OCI-LY1 (cell line): ENCODE measurements at regions not wholly inside any gene's neighbourhood (a gene's known extent, or its start where the extent isn't known, plus 50 kb on each side); places are given as distances from the start of the nearest gene placed in this dataset.

Experiments used
- H2AFZ ChIP-seq: fragments of 200-600 bp; sonication (generic), shearing (Covaris generic); 2 replicates; pipeline ENCODE4 v1.6.0; 2014; ENCODE audit warnings: antibody characterized with exemption, mild to moderate bottlenecking, low read length
- H3F3A ChIP-seq: fragments of 200-600 bp; sonication (generic), shearing (Covaris generic); 2 replicates; pipeline ENCODE4 v1.6.0; 2014; ENCODE audit warnings: mild to moderate bottlenecking, antibody characterized with exemption, low read length, moderate library complexity; ENCODE audit not compliant: insufficient read depth
- H3K27ac ChIP-seq: fragments of 200-600 bp; sonication (generic); 2 replicates; pipeline ENCODE4 v1.5.1; 2014; ENCODE audit warnings: low read length, mixed run types, mild to moderate bottlenecking, low read depth; ENCODE audit not compliant: poor library complexity, severe bottlenecking
- H3K27me3 ChIP-seq: fragments of 200-600 bp; sonication (generic); 2 replicates; pipeline ENCODE4 v1.6.0; 2014; ENCODE audit warnings: antibody characterized with exemption, mild to moderate bottlenecking, low read length, moderate library complexity; ENCODE audit not compliant: insufficient read depth
- H3K36me3 ChIP-seq: fragments of 200-600 bp; sonication (generic); 2 replicates; pipeline ENCODE4 v1.6.1; 2014; ENCODE audit warnings: mild to moderate bottlenecking, antibody characterized with exemption, low read length, moderate library complexity, mixed read lengths; ENCODE audit not compliant: insufficient read depth
- H3K4me1 ChIP-seq: fragments of 200-600 bp; sonication (generic); 2 replicates; pipeline ENCODE4 v1.5.1; 2014; ENCODE audit warnings: mild to moderate bottlenecking, low read length, moderate library complexity; ENCODE audit not compliant: insufficient read depth, severe bottlenecking
- H3K4me2 ChIP-seq: fragments of 200-600 bp; sonication (generic), shearing (Covaris generic); 2 replicates; pipeline ENCODE4 v1.6.1; 2014; ENCODE audit warnings: low read length
- H3K4me3 ChIP-seq: fragments of 200-600 bp; sonication (generic); 2 replicates; pipeline ENCODE4 v1.5.1; 2014; ENCODE audit warnings: low read length, low read depth, mild to moderate bottlenecking, mixed read lengths; ENCODE audit not compliant: poor library complexity, severe bottlenecking
- H3K79me2 ChIP-seq: fragments of 200-600 bp; shearing (Covaris generic); 2 replicates; pipeline ENCODE4 v1.6.1; 2016; ENCODE audit warnings: mixed run types, low read length, mixed read lengths; ENCODE audit not compliant: insufficient read depth
- H3K9ac ChIP-seq: fragments of 200-600 bp; sonication (generic), shearing (Covaris generic); 2 replicates; pipeline ENCODE4 v1.6.1; 2014; ENCODE audit warnings: mild to moderate bottlenecking, low read length, mixed read lengths
- H3K9me2 ChIP-seq: fragments of 200-600 bp; sonication (generic), shearing (Covaris generic); 2 replicates; pipeline ENCODE4 v1.6.1; 2014; ENCODE audit warnings: low read depth, mild to moderate bottlenecking, low read length, mixed read lengths
- H3K9me3 ChIP-seq: fragments of 200-600 bp; shearing (Covaris generic); 2 replicates; pipeline ENCODE4 v1.6.1; 2014; ENCODE audit warnings: low read length, mixed read lengths
- H4K20me1 ChIP-seq: fragments of 200-600 bp; sonication (generic), shearing (Covaris generic); 2 replicates; pipeline ENCODE4 v1.6.0; 2016; ENCODE audit warnings: mild to moderate bottlenecking, low read length; ENCODE audit not compliant: insufficient read depth
- EZH2 ChIP-seq: fragments of 200-600 bp; sonication (generic), shearing (Covaris generic); IDR thresholded peaks from 2 replicates; pipeline ENCODE4 v1.8.0; 2017; ENCODE audit warnings: borderline replicate concordance, mixed run types, mild to moderate bottlenecking, antibody characterized with exemption, low read length, moderate library complexity, mixed read lengths
- TF ChIP-seq, protein P1 (sequence below): fragments of 200-600 bp; sonication (generic), shearing (Covaris generic); IDR thresholded peaks from 2 replicates; pipeline ENCODE4 v1.5.1; 2017; ENCODE audit warnings: mild to moderate bottlenecking, antibody characterized with exemption, low read length, moderate library complexity, mixed read lengths

DNA sequence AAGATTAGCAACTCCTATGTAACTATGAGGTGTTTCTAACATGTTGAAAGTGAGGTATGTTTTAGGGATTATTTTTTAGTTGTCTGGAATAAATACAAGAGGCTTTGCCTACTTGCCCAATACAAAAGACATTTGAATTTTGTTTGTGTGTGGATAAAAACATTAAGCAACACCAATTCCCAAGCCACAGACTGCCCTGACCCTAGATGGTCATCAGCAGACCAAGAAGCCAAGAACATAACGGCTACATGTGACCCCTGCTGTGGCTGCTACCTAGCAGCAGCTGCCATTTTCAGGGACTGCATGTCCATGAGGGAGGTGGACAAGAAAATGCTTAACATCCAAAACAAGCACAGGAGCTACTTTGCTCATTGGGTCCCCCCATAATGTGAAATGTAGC lies 70.5 kb upstream of the QRFPR start:
- H3K4me2 ChIP-seq: no peak overlapping the region
- H3K36me3 ChIP-seq: no peaks in the 10 kb centered on the region
- H3K4me1 ChIP-seq: no peaks in the 10 kb centered on the region
- H2AFZ ChIP-seq: no peak overlapping the region
- no peaks in the 10 kb centered on the region for H3K9me3 ChIP-seq
- no peak overlapping the region for H3K27ac ChIP-seq
- no peak overlapping the region for H3K9ac ChIP-seq
- H3K27me3 ChIP-seq: no peaks in the 10 kb centered on the region
- no peaks in the 10 kb centered on the region for H4K20me1 ChIP-seq
- no peaks in the 10 kb centered on the region for H3K79me2 ChIP-seq
- H3K4me3 ChIP-seq: no peak overlapping the region
- no peak for TF ChIP-seq EZH2
- TF ChIP-seq, protein P1, sequence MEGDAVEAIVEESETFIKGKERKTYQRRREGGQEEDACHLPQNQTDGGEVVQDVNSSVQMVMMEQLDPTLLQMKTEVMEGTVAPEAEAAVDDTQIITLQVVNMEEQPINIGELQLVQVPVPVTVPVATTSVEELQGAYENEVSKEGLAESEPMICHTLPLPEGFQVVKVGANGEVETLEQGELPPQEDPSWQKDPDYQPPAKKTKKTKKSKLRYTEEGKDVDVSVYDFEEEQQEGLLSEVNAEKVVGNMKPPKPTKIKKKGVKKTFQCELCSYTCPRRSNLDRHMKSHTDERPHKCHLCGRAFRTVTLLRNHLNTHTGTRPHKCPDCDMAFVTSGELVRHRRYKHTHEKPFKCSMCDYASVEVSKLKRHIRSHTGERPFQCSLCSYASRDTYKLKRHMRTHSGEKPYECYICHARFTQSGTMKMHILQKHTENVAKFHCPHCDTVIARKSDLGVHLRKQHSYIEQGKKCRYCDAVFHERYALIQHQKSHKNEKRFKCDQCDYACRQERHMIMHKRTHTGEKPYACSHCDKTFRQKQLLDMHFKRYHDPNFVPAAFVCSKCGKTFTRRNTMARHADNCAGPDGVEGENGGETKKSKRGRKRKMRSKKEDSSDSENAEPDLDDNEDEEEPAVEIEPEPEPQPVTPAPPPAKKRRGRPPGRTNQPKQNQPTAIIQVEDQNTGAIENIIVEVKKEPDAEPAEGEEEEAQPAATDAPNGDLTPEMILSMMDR: no peak
- H3K9me2 ChIP-seq: no peaks in the 10 kb centered on the region
- H3F3A ChIP-seq: no peaks in the 10 kb centered on the region

DNA sequence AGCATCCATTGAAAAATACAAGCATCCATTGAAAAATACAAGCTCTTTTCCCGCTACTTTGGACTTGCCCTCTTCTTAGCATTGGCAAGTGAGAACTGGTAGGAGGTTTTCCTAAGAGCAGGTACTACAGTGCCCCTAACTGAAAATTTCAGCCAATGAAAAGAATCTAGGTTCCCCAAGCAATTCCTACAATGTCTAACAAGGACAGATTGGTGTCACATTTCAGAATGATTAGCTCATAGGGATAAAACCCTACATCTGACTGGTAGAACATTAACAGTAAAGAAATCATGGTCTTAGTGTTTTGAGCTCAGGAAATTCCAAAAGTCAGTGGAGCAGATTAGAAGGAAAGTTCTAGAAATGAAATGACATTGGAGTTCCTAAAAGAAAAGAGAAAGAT lies 68.6 kb upstream of the QRFPR start:
- TF ChIP-seq, protein P1: no peak
- TF ChIP-seq EZH2: no peak
- Histone ChIP-seq H3K27ac (no peak overlapping the region), H3K9me3 (no peaks in the 10 kb centered on the region), H3K9ac (no peak overlapping the region), H2AFZ (no peak overlapping the region), H3K9me2 (no peaks in the 10 kb centered on the region), H4K20me1 (no peaks in the 10 kb centered on the region), H3K4me1 (no peaks in the 10 kb centered on the region), H3K79me2 (no peaks in the 10 kb centered on the region), H3K4me3 (no peak overlapping the region), H3K27me3 (no peaks in the 10 kb centered on the region), H3K4me2 (no peak overlapping the region), H3K36me3 (no peaks in the 10 kb centered on the region), H3F3A (no peaks in the 10 kb centered on the region)

GRCh38 chr4:121448231-121448630 lies 67.4 kb upstream of the QRFPR start:
- Histone ChIP-seq H3K27me3 (no peaks in the 10 kb centered on the region), H3K4me2 (no peak overlapping the region), H4K20me1 (no peaks in the 10 kb centered on the region)

More at GRCh38 chr4:121448231-121448630, 67.4 kb upstream of the QRFPR start:
- no peak overlapping the region for H3K9ac ChIP-seq
- H3F3A ChIP-seq: no peaks in the 10 kb centered on the region
- H3K27ac ChIP-seq: no peak overlapping the region
- no peaks in the 10 kb centered on the region for H3K9me3 ChIP-seq
- no peak for TF ChIP-seq EZH2
- TF ChIP-seq, protein P1: no peak
- no peak overlapping the region for H2AFZ ChIP-seq
- H3K79me2 ChIP-seq: no peaks in the 10 kb centered on the region
- H3K4me1 ChIP-seq: no peaks in the 10 kb centered on the region
- no peak overlapping the region for H3K4me3 ChIP-seq
- no peaks in the 10 kb centered on the region for H3K9me2 ChIP-seq
- no peaks in the 10 kb centered on the region for H3K36me3 ChIP-seq
